ENCODE measurements at regions not wholly inside any gene's neighbourhood (a gene's known extent, or its start where the extent isn't known, plus 50 kb on each side); places are given as distances from the start of the nearest gene placed in this dataset.
A peak's percentile ranks its signal among the peaks of the same experiment; 100 is the strongest.

GRCh38 chr13:30019648-30020626, 169.5 kb upstream of the UBL3 start:
- peaks cover 4 to 23% (median 7%) of the 10 kb centered on the region in 4 experiments; a peak in 5 of 7 replicates for H3K4me1 ChIP-seq (replicated peaks in 1 of 4; ENCODE audit: control insufficient read depth in 3 of 4, insufficient read depth in 4 of 4, low read length in 3 of 4)
- H3K79me2 ChIP-seq (ENCODE audit: control insufficient read depth in 1 of 2, insufficient read depth in 2 of 2, low read length in 2 of 2) = no peaks in the 10 kb centered on the region
- no peak overlapping the region for H4K5ac ChIP-seq (ENCODE audit: insufficient read length, low read depth, low read length)
- H4K8ac ChIP-seq (ENCODE audit: extremely low read depth, insufficient read depth, low read length) = no peak overlapping the region
- no peak overlapping the region for H3K4ac ChIP-seq (replicated peaks; ENCODE audit: insufficient read length, low read depth, low read length)
- no peak overlapping the region for H3K9ac ChIP-seq (replicated peaks in 1 of 4; ENCODE audit: extremely low read depth in 1 of 4, low read depth in 3 of 4, low read length in 3 of 4)
- no peak overlapping the region for H3K56ac ChIP-seq (replicated peaks; ENCODE audit: insufficient read length, low read depth, low read length)
- H3K4me2 ChIP-seq (ENCODE audit: insufficient read depth in 1 of 2, low read depth in 2 of 2, low read length in 2 of 2) = 0 out of 4 replicates have a peak overlapping the region, but pooled peaks of 1 of the 2 experiments have one; percentile 5
- no peak overlapping the region for H3K23ac ChIP-seq (ENCODE audit: insufficient read length)
- H2BK20ac ChIP-seq (ENCODE audit: low read length) = peak overlapping the region; percentile 84; the same call in 1 of the 2 replicates
- peak overlapping the region in 1 of 4 experiments; percentile 15; a peak in 1 of 8 replicates for H3K4me3 ChIP-seq (ENCODE audit: extremely low read depth in 1 of 4, insufficient read depth in 2 of 4, low read depth in 3 of 4, low read length in 4 of 4)
- H4K20me1 ChIP-seq (replicated peaks in 1 of 2; ENCODE audit: control insufficient read depth in 1 of 2, insufficient read depth in 2 of 2, low read length in 2 of 2) = no peaks in the 10 kb centered on the region
- no peaks in the 10 kb centered on the region for H3K27me3 ChIP-seq (replicated peaks in 1 of 4; ENCODE audit: control insufficient read depth in 3 of 4, extremely low read depth in 1 of 4, insufficient read depth in 3 of 4, low read length in 3 of 4)
- peak overlapping the region; percentile 47; the same call in 1 of the 2 replicates for H2BK5ac ChIP-seq (ENCODE audit: low read depth, low read length)
- CTCF ChIA-PET (ENCODE audit: partially characterized antibody) = interaction anchor here (0.7 to 1.6 kb wide), 2 partner anchors 19 to 91 kb away, joined by 3 to 4 read pairs; no protein-coding TSS in a partner anchor
- no peak overlapping the region for H4K91ac ChIP-seq (replicated peaks; ENCODE audit: insufficient read length, low read length)
- no peak overlapping the region for H2AK5ac ChIP-seq (ENCODE audit: low read depth, low read length)
- peak overlapping the region; percentile 30 for H2BK120ac ChIP-seq (replicated peaks; ENCODE audit: low read depth, low read length)
- H2AFZ ChIP-seq (ENCODE audit: low read length) = no peak overlapping the region; the same call in 1 of the 2 replicates
- no peaks in the 10 kb centered on the region for H3K79me1 ChIP-seq (ENCODE audit: low read depth, low read length)
- POLR2A ChIA-PET (ENCODE audit: partially characterized antibody) = no interaction called here
- 62% methylated on average over 15 of the region's 15 CpGs; no CpG with 5 or more reads in 1 of the 2 experiments for WGBS, 2 experiments (ENCODE audit: extremely low coverage in 1 of 2, insufficient coverage in 1 of 2, insufficient read length in 1 of 2, insufficient replicate concordance in 2 of 2, low coverage in 1 of 2, low lambda C conversion rate in 2 of 2, missing lambda C conversion rate in 1 of 2)
- H3K23me2 ChIP-seq (ENCODE audit: low read depth, low read length) = no peaks in the 10 kb centered on the region; the same call in 1 of the 2 replicates
- no peak overlapping the region for H3K14ac ChIP-seq (ENCODE audit: insufficient read length)
- no peak overlapping the region for H3K27ac ChIP-seq (ENCODE audit: low read depth, low read length)
- H3K18ac ChIP-seq (ENCODE audit: extremely low read depth, low read length) = peak overlapping the region; percentile 53; the same call in 1 of the 2 replicates
- peak overlapping the region; percentile 78; the same call in 1 of the 2 replicates for H2BK12ac ChIP-seq (ENCODE audit: low read depth, low read length)
- FAIRE-seq (peak; percentile 28), DNase-seq (ENCODE audit: low read depth in 1 of 2, low spot score in 2 of 2) (no peak)
- H3K36me3 ChIP-seq (ENCODE audit: control insufficient read depth in 2 of 4, insufficient read depth in 4 of 4, low read length in 3 of 4) = no peaks in the 10 kb centered on the region
- H3K9me3 ChIP-seq (ENCODE audit: insufficient read depth in 2 of 2, low read depth in 1 of 2, low read length in 1 of 2) = no peaks in the 10 kb centered on the region
- TF ChIP-seq NANOG (IDR thresholded peaks at IDR 0.05; ENCODE audit: insufficient read depth, low read depth, low read length, poor library complexity, severe bottlenecking) (peak; percentile 45), SRF (IDR thresholded peaks at IDR 0.05; ENCODE audit: low read depth, low read length) (no peak)
- peak overlapping the region; percentile 76; the same call in 1 of the 2 replicates for H2BK15ac ChIP-seq (ENCODE audit: low read length)
